Glomerular visceral epithelial cell (primary cell): ENCODE measurements at regions not wholly inside any gene's neighbourhood (a gene's known extent, or its start where the extent isn't known, plus 50 kb on each side); places are given as distances from the start of the nearest gene placed in this dataset.

Experiments used
- DNase-seq: peaks from one replicate; pipeline ENCODE4 v3.0.0-alpha.2; 2016; ENCODE audit errors: extremely low spot score

DNA sequence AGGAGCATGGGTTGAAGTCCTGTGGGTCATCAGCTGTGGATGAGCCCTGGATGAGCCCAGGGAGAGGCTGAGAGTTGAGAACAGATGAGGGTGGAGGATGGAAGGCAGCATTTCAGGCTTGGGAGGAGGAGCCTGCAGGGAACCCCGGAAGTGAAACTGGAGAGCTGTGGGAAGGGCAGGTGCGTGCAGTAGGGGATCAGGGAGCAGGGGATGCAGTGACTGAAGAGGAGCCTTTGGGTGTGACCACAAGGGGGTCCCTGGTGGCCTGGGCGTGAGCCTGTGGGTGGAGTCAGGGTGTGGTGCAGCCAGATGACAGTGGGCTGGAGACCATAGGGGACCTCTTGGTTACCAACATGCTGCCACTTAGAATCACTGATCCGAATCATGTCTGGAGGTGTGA, 115.5 kb downstream of the PAPOLA start:
- DNase-seq = no peak

DNA sequence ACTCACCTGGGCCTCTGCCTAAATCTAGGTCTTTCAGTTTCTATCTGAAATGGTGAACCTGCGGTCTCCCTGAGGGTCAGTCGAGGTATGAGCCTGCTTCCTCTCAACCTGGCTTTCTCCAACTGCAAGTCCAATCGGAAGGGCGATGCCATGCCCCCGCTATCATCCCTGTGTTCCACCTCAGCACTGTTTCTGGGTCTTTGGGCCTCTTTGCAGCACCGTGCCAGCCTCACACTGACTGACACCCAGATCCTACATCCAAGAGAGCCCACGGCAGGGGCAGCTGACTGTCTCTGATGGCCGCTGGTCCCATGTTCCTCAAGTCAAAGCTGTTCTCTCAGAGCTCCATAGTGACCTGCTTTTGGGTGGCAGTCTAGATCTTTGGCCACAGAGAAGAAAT, 120.7 kb downstream of the PAPOLA start:
- no peak for DNase-seq

DNA sequence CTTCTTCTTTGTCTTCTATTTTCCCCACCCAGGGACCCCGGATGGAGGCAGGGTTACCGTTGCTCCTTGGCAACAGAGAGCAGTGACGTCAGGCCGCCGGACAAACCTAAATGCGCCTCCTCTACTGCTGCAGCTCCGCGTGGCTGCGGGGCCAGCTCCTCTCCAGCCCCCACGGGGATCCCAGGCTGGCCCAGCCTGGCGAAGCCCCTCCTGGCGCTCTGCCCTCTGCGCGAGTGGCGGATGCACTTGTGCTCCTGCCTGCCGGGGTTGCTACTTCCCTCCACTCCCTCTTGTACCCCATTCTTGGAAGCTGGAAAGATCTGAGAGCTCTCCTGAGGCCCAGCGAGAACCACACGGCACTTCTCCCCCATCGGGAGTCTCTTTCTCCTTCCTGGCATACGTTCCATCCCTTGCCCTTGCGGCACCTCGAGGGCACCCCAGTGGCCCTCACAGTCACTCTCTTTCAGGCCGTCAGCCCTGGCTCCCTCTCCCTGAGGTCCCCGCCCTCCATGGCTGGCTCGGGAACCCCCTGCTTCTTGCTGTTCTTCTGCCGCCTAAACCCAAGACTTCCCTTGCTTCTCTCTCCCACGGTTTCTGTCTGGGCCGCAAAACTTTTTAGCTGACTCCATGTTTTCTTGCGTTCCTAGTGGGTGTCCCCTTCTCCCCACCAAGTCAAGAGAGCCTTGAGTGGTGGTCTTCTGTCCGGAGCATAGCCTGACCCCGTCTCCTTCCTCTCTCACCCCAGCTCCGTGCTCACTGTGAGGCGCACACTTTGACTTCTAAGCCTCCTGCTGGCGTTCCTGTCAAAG, 121.7 kb downstream of the PAPOLA start:
- DNase-seq = no peak

GRCh38 chr14:96624661-96625425, 122.7 kb downstream of the PAPOLA start:
- DNase-seq = no peak

DNA sequence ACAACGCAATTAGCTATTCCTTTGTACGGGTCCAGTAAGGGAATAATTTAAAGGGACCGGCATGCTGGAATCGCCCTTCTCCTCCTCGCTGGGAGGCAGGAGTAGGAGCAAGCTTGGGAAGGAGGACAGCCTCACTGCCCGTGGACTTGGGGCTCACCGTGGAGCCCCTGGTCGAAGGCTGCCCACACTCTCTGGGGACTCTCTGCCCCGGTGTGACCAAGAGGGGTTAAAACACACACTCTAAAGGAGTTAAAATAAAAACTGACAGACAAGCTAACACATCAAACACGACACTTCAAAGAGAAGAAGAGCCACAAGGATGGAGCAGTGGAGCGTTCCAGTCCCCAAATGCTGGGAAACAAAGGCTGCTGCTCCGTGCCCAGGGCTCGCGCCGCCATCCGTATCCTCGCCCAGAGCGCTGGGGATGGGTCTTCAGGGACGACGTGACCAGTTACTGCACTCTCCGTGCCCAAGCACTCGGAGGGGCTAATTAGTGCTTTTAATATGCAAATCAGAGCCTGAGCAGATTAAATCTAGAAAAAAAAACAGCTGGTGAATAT, 123.3 kb downstream of the PAPOLA start:
- DNase-seq = no peak

DNA sequence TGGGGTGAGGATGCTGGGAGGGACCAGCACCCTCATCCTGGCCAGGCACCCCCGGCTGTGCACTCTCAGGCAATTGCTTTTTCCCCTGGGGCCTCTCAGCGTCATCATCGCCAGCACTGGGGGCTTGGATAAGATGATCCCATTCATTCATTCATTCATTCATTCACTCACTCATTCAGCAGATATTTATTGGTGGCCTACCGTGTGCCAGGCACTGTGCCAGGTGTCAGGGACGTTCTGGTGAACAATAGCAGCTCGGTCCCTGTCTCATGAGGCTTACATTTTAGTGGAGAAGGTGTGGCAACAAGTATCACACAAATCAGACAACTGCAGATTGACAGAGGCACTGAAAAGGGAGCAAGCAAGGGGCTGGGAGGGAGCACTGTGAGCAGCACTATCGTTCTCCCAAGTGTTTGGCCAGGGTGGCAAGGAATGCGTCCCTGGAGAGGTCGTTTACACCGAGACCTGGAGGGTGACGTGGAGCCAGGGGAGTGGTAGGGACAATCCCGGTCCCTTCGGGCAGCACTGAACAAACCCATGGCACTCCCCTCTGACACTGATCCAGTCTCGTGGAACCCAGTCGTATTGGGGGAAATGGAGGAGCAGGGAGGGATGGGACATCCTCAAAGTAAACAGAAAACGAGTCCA, 124.1 kb downstream of the PAPOLA start:
- DNase-seq = no peak

GRCh38 chr14:96626916-96627315, 124.7 kb downstream of the PAPOLA start:
- no peak for DNase-seq

- DNase-seq = no peak
Measured at GRCh38 chr14:96627386-96627785, 125.2 kb downstream of the PAPOLA start.

- DNase-seq = no peak
Measured at GRCh38 chr14:96627811-96628775, 125.9 kb downstream of the PAPOLA start.

- DNase-seq = no peak
Measured at GRCh38 chr14:96629082-96629481, 126.9 kb downstream of the PAPOLA start.

GRCh38 chr14:96629558-96630222, 127.5 kb downstream of the PAPOLA start:
- no peak for DNase-seq

DNA sequence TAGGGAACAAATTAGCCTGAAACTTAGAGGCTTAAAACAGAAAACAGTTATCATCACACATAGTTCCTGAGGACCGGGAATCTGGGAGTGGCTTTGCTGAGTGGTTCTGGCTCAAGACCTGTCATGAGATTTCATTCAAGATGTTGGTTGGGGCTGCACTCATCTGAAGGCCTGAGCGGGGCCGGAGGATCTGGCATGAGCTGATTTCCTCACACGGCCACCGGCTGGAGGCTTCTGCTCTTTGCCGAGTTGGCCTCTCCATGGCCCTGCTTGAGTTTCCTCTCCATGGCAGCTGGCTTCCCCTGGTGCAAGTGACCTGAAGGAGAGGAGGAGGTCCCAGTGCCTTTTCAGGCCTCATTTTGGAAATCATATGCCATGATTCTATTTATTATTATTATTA, 128.1 kb downstream of the PAPOLA start:
- no peak for DNase-seq

DNA sequence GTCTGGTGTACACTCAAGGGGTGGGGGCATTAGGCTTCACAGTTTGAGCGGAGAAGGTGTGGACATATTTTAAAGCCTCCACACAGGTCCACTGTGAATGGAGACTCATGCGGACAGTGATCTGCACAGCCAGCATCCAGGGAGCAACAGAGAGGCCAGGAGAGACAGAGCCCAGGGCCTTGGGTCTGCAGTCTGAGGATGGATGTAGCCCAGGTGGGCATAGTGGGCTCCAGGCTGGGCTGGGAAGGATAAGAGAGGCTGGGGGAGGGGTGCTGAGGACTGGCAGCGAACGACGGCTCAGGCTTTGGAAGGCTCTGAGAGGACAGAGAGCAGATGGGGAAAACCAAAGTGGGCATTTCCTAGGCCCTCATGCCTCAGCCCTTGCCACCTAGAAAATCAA, 128.8 kb downstream of the PAPOLA start:
- no peak for DNase-seq

DNA sequence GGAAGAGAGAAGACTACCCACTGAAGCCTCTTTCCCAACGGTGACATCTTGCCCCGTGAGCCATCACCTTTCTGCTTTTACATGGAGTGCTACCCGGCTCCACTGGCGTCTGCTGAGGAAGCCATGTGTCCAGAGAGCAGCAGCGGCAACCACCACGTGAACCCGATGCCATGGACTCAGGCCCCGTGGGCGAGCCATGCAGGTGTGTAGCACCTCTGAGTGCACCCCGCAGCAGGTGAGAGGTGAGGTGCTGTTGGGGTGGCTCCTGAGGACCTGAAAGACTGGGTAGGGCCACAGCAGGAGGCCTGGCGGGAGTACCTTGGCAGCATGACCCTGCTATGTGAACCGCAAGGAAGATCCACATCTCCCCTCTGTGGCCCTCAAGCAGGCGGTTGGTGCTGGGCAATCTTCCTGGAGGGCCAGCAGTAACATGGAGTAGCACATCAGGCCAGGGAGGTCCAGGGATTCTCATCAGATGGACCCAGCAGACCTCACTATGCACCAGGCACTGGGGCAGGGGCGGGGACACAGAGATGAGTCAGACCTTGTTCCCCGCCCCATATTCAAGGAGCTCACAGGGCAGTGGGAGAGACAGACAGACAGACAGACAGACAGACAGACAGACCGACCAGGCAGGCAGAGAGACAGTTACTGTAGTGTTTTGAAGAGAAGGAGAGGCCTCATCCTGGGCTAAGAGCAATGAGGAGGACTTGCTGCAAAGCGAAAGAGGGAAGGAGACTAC, 129.6 kb downstream of the PAPOLA start:
- DNase-seq = no peak

GRCh38 chr14:96632363-96632758, 130.2 kb downstream of the PAPOLA start:
- DNase-seq = no peak

GRCh38 chr14:96633096-96633495, 130.9 kb downstream of the PAPOLA start:
- no peak for DNase-seq

- DNase-seq = no peak
Measured at GRCh38 chr14:96634481-96634880, 132.3 kb downstream of the PAPOLA start.

- no peak for DNase-seq
Measured at GRCh38 chr14:96634896-96635295, 132.7 kb downstream of the PAPOLA start.

- no peak for DNase-seq
Measured at GRCh38 chr14:96635850-96636249, 133.7 kb downstream of the PAPOLA start.

DNA sequence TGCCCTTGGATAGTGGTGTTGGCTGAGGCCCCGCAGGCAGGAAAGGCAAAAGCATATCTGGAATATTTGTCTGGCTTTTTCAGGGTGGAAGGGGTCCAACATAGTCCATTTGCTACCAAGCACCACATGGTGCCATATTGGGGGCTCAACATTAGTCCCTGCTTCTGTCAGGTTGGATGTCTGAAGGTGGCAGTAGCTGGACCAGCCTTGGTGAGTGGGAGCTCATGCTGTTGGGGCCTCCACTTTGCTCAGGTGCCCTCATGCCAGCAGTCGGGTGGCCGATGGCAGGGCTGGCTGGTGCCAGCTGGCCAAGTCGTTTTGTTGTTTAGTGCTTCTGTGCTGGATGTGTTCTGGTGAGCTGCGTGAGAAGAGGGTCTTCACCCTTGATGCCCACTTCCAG, 135.3 kb downstream of the PAPOLA start:
- no peak for DNase-seq
